D721Med (cell line): ENCODE measurements at regions not wholly inside any gene's neighbourhood (a gene's known extent, or its start where the extent isn't known, plus 50 kb on each side); places are given as distances from the start of the nearest gene placed in this dataset.

Experiments
- DNase-seq: peaks from one replicate; pipeline ENCODE4 v3.0.0; 2011; ENCODE audit warnings: low spot score; ENCODE audit not compliant: insufficient read length
- FAIRE-seq: peaks from 2 replicates; lab custom pipeline; 2011; peaks lifted over from hg19 to GRCh38; lab: Jason Lieb, UNC
- CTCF ChIP-seq: IDR thresholded peaks from 2 replicates; pipeline ENCODE4 v1.5.1; 2012; ENCODE audit warnings: mild to moderate bottlenecking, control low read depth; ENCODE audit not compliant: insufficient read depth; ENCODE audit errors: missing control alignments

GRCh38 chr4:184968366-184968765 is 49.9 kb upstream of the HELT start:
- FAIRE-seq (no peak), DNase-seq (no peak)
- TF ChIP-seq CTCF: no peak
